WTC11 (cell line): ENCODE measurements at regions not wholly inside any gene's neighbourhood (a gene's known extent, or its start where the extent isn't known, plus 50 kb on each side); places are given as distances from the start of the nearest gene placed in this dataset.
"Not testable (repeated sequence)": the region's sequence is repeated elsewhere in the genome, so short reads cannot be mapped to it uniquely, and the experiment has no call there.

ENCODE experiments used
- ATAC-seq: fragments of 200-7000 bp; cut with Tn5 transposase; 2 replicates; pipeline ENCODE4 v1.10.0; 2021; ENCODE audit warnings: mild to moderate bottlenecking, moderate library complexity
- CTCF ChIA-PET: fragments of 300-600 bp; sonication (Branson Sonifier 250); formaldehyde crosslinking; loops from one replicate; lab custom pipeline; 2021; ENCODE audit warnings: antibody characterized with exemption; lab: Charles Lee
- POLR2A ChIA-PET: fragments of 350-600 bp; sonication (Branson Sonifier 250); formaldehyde crosslinking; loops from one replicate; lab custom pipeline; 2021; ENCODE audit warnings: antibody characterized with exemption; lab: Charles Lee
- DNase-seq: peaks from one replicate; pipeline ENCODE4 v3.0.0; 2021; ENCODE audit warnings: low spot score
- H3K27ac Mint-ChIP-seq: 2 replicates; pipeline ENCODE4 v1.8.0; 2021; ENCODE audit warnings: mixed read lengths
- H3K27me3 Mint-ChIP-seq: 2 replicates; pipeline ENCODE4 v1.8.0; 2021; ENCODE audit warnings: low read depth, mild to moderate bottlenecking, moderate library complexity, mixed read lengths
- H3K36me3 Mint-ChIP-seq: 2 replicates; pipeline ENCODE4 v1.8.0; 2021; ENCODE audit warnings: mixed read lengths
- H3K4me1 Mint-ChIP-seq: 2 replicates; pipeline ENCODE4 v1.8.0; 2022; ENCODE audit warnings: mixed read lengths
- H3K4me3 Mint-ChIP-seq: 2 replicates; pipeline ENCODE4 v1.8.0; 2021; ENCODE audit warnings: mild to moderate bottlenecking, moderate library complexity, mixed read lengths
- H3K9me3 Mint-ChIP-seq: 2 replicates; pipeline ENCODE4 v1.8.0; 2021; ENCODE audit warnings: mixed read lengths
- AR ChIP-seq: fragments of 250-450 bp; sonication (Bioruptor Pico); IDR thresholded peaks from 2 replicates; pipeline ENCODE4 v1.9.0; 2021; ENCODE audit warnings: mild to moderate bottlenecking
- CREB1 ChIP-seq: sonication (generic); formaldehyde crosslinking; IDR thresholded peaks from 2 replicates; pipeline ENCODE4 v1.8.0; 2023; ENCODE audit warnings: mild to moderate bottlenecking, missing genetic modification reagents
- FOXK1 ChIP-seq: sonication (generic); formaldehyde crosslinking; IDR thresholded peaks from 2 replicates; pipeline ENCODE4 v1.8.0; 2022; ENCODE audit warnings: mild to moderate bottlenecking, moderate library complexity, missing genetic modification reagents
- JAZF1 ChIP-seq: fragments of 250-450 bp; sonication (Bioruptor Pico); IDR thresholded peaks from 2 replicates; pipeline ENCODE4 v1.9.0; 2021; ENCODE audit warnings: moderate library complexity, mild to moderate bottlenecking, inconsistent platforms
- MLX ChIP-seq: sonication (generic); formaldehyde crosslinking; IDR thresholded peaks from 2 replicates; pipeline ENCODE4 v1.8.1; 2023; ENCODE audit warnings: mild to moderate bottlenecking, missing genetic modification reagents, moderate library complexity
- MYBL2 ChIP-seq: sonication (generic); formaldehyde crosslinking; IDR thresholded peaks from 2 replicates; pipeline ENCODE4 v1.8.1; 2023; ENCODE audit warnings: mild to moderate bottlenecking, moderate library complexity, missing genetic modification reagents
- NFYB ChIP-seq: sonication (generic); formaldehyde crosslinking; conservative IDR thresholded peaks from 2 replicates; pipeline ENCODE4 v1.8.0; 2022; ENCODE audit warnings: low read depth, missing genetic modification reagents
- NR3C1 ChIP-seq: sonication (generic); formaldehyde crosslinking; conservative IDR thresholded peaks from 2 replicates; pipeline ENCODE4 v1.8.1; 2023; ENCODE audit warnings: low read depth, mild to moderate bottlenecking, missing genetic modification reagents
- PRDM15 ChIP-seq: sonication (generic); formaldehyde crosslinking; IDR thresholded peaks from 2 replicates; pipeline ENCODE4 v1.8.0; 2022; ENCODE audit warnings: missing genetic modification reagents
- PREB ChIP-seq: sonication (generic); formaldehyde crosslinking; IDR thresholded peaks from 2 replicates; pipeline ENCODE4 v1.8.1; 2022; ENCODE audit warnings: mild to moderate bottlenecking, missing genetic modification reagents, moderate library complexity, borderline replicate concordance
- SMAD3 ChIP-seq: sonication (generic); formaldehyde crosslinking; IDR thresholded peaks from 2 replicates; pipeline ENCODE4 v1.8.0; 2022; ENCODE audit warnings: missing genetic modification reagents, mild to moderate bottlenecking, borderline replicate concordance
- SOX15 ChIP-seq: fragments of 250-450 bp; sonication (Bioruptor Pico); IDR thresholded peaks from 2 replicates; pipeline ENCODE4 v1.9.0; 2021; ENCODE audit warnings: mild to moderate bottlenecking
- TEAD1 ChIP-seq: sonication (generic); formaldehyde crosslinking; IDR thresholded peaks from 2 replicates; pipeline ENCODE4 v1.8.0; 2022; ENCODE audit warnings: mild to moderate bottlenecking, missing genetic modification reagents
- ZNF219 ChIP-seq: sonication (generic); formaldehyde crosslinking; IDR thresholded peaks from 2 replicates; pipeline ENCODE4 v1.8.0; 2023; ENCODE audit warnings: missing genetic modification reagents, mild to moderate bottlenecking, borderline replicate concordance
- ZNF317 ChIP-seq: sonication (generic); formaldehyde crosslinking; IDR thresholded peaks from 2 replicates; pipeline ENCODE4 v1.8.1; 2023; ENCODE audit warnings: low read depth, mild to moderate bottlenecking, moderate library complexity, missing genetic modification reagents, borderline replicate concordance
- ZNF425 ChIP-seq: fragments of 250-450 bp; sonication (Bioruptor Pico); conservative IDR thresholded peaks from 2 replicates; pipeline ENCODE4 v1.9.0; 2021; ENCODE audit warnings: mild to moderate bottlenecking
- ZNF671 ChIP-seq: fragments of 250-450 bp; sonication (Bioruptor Pico); IDR thresholded peaks from 2 replicates; pipeline ENCODE4 v1.8.0; 2021; ENCODE audit warnings: mild to moderate bottlenecking

GRCh38 chr10:33695536-33695935 lies 361.1 kb upstream of the NRP1 start:
- TF ChIP-seq ZNF317 (CRISPR knock-in tag): no peak
- TF ChIP-seq PREB (CRISPR knock-in tag): no peak
- TF ChIP-seq, all 79 proteins: peak for 0
- H3K27me3 Mint-ChIP-seq: no peaks in the 10 kb centered on the region; the same call in 1 of the 2 replicates
- ATAC-seq (no peak), DNase-seq (no peak)
- peaks cover 53% of the 10 kb centered on the region for H3K9me3 Mint-ChIP-seq
- H3K4me3 Mint-ChIP-seq: no peak overlapping the region
- ChIA-PET CTCF (no interaction called here), POLR2A (no interaction called here)
- peaks cover 36% of the 10 kb centered on the region for H3K4me1 Mint-ChIP-seq
- no peak overlapping the region for H3K27ac Mint-ChIP-seq
- peaks cover 41% of the 10 kb centered on the region for H3K36me3 Mint-ChIP-seq

- H3K27me3 Mint-ChIP-seq, CTCF ChIA-PET, H3K4me1 Mint-ChIP-seq, POLR2A ChIA-PET, ATAC-seq, H3K27ac Mint-ChIP-seq, H3K4me3 Mint-ChIP-seq, DNase-seq: not testable (repeated sequence)
- H3K9me3 Mint-ChIP-seq: peaks cover 78% of the 10 kb centered on the region
- H3K36me3 Mint-ChIP-seq: peaks cover 60% of the 10 kb centered on the region
Measured at GRCh38 chr10:33690536-33690935, 356.1 kb upstream of the NRP1 start.

GRCh38 chr10:33688506-33688905 lies 354.0 kb upstream of the NRP1 start:
- peaks cover 5% of the 10 kb centered on the region; the same call in 1 of the 2 replicates for H3K27me3 Mint-ChIP-seq
- no peak overlapping the region for H3K27ac Mint-ChIP-seq
- no peak overlapping the region for H3K4me3 Mint-ChIP-seq
- ATAC-seq (no peak), DNase-seq (no peak)
- H3K4me1 Mint-ChIP-seq: peaks cover 5% of the 10 kb centered on the region
- CTCF ChIA-PET: no interaction called here
- no peak for TF ChIP-seq PRDM15 (CRISPR knock-in tag)
- TF ChIP-seq ZNF671 (CRISPR knock-in tag): no peak
- TF ChIP-seq TEAD1: no peak
- no peak for TF ChIP-seq AR (CRISPR knock-in tag)
- TF ChIP-seq ZNF425 (CRISPR knock-in tag): no peak
- no peak for TF ChIP-seq ZNF317 (CRISPR knock-in tag)
- TF ChIP-seq CREB1 (CRISPR knock-in tag): no peak
- no peak for TF ChIP-seq NFYB (CRISPR knock-in tag)
- no peak for TF ChIP-seq MYBL2 (CRISPR knock-in tag)
- no peak for TF ChIP-seq MLX
- TF ChIP-seq SOX15 (CRISPR knock-in tag): no peak
- no peak for TF ChIP-seq SMAD3 (CRISPR knock-in tag)
- no peak for TF ChIP-seq NR3C1 (CRISPR knock-in tag)
- TF ChIP-seq FOXK1: no peak
- TF ChIP-seq JAZF1: no peak
- no peak for TF ChIP-seq ZNF219
- peaks cover 45% of the 10 kb centered on the region for H3K36me3 Mint-ChIP-seq
- POLR2A ChIA-PET: no interaction called here
- peaks cover 64% of the 10 kb centered on the region for H3K9me3 Mint-ChIP-seq
